Fibroblast of pulmonary artery (primary cell): ENCODE measurements at regions not wholly inside any gene's neighbourhood (a gene's known extent, or its start where the extent isn't known, plus 50 kb on each side); places are given as distances from the start of the nearest gene placed in this dataset.

Source experiments
- DNase-seq: peaks from one replicate; pipeline ENCODE4 v3.0.0-alpha.2; 2010; ENCODE audit warnings: low read depth
- H3K4me3 ChIP-seq: replicated peaks from 2 replicates; pipeline ENCODE4 v1.5.1; 2011; ENCODE audit warnings: low read depth, mild to moderate bottlenecking, control low read depth, low read length, moderate library complexity
- CTCF ChIP-seq: IDR thresholded peaks from 2 replicates; pipeline ENCODE4 v1.5.1; 2011; ENCODE audit warnings: mild to moderate bottlenecking, control low read depth, low read length, inconsistent platforms; ENCODE audit errors: missing control alignments

- peak; percentile 86 for DNase-seq
- peak; percentile 98 for TF ChIP-seq CTCF
- H3K4me3 ChIP-seq, result no peak overlapping the region
Measured at GRCh38 chr1:182143154-182143657, 81.7 kb upstream of the ZNF648 start.

GRCh38 chr1:182142621-182143020 is 81.1 kb upstream of the ZNF648 start:
- TF ChIP-seq CTCF, result no peak
- DNase-seq, result no peak

GRCh38 chr1:182141040-182141439 is 79.5 kb upstream of the ZNF648 start:
- no peak overlapping the region for H3K4me3 ChIP-seq
- TF ChIP-seq CTCF, result no peak
- DNase-seq, result no peak

More at GRCh38 chr1:182142621-182143020, 81.1 kb upstream of the ZNF648 start:
- no peak overlapping the region for H3K4me3 ChIP-seq

GRCh38 chr1:182139496-182139895 is 78.0 kb upstream of the ZNF648 start:
- H3K4me3 ChIP-seq, result no peak overlapping the region
- no peak for DNase-seq
- no peak for TF ChIP-seq CTCF

GRCh38 chr1:182137546-182137945 is 76.0 kb upstream of the ZNF648 start:
- DNase-seq, result no peak
- no peak for TF ChIP-seq CTCF
- no peak overlapping the region for H3K4me3 ChIP-seq

GRCh38 chr1:182135946-182136345 is 74.4 kb upstream of the ZNF648 start:
- TF ChIP-seq CTCF, result no peak
- H3K4me3 ChIP-seq, result no peak overlapping the region
- no peak for DNase-seq

- no peak for TF ChIP-seq CTCF
- no peak for DNase-seq
Measured at GRCh38 chr1:182134257-182134656, 72.7 kb upstream of the ZNF648 start.

More at GRCh38 chr1:182134257-182134656, 72.7 kb upstream of the ZNF648 start:
- H3K4me3 ChIP-seq, result no peak overlapping the region
